ENCODE measurements at regions not wholly inside any gene's neighbourhood (a gene's known extent, or its start where the extent isn't known, plus 50 kb on each side); places are given as distances from the start of the nearest gene placed in this dataset.

- Histone ChIP-seq H2AFZ (ENCODE audit: low read depth) (no peak overlapping the region), H3K27ac (no peak overlapping the region), H3K79me2 (ENCODE audit: insufficient read depth, low read depth) (no peaks in the 10 kb centered on the region), H3K27me3 (ENCODE audit: insufficient read depth, low read depth) (no peaks in the 10 kb centered on the region), H3K36me3 (ENCODE audit: insufficient read depth) (no peaks in the 10 kb centered on the region), H3K4me2 (no peak overlapping the region), H3K4me1 (ENCODE audit: low read depth, poor library complexity, severe bottlenecking) (no peaks in the 10 kb centered on the region), H3K4me3 (IDR thresholded peaks at IDR 0.05; ENCODE audit: insufficient read depth, low read depth, low read length) (no peak overlapping the region), H4K20me1 (ENCODE audit: insufficient read depth) (no peaks in the 10 kb centered on the region), H3K9ac (no peak overlapping the region)
- no peak for TF ChIP-seq CTCF (conservative IDR thresholded peaks at IDR 0.05; ENCODE audit: low read depth, low read length)
Measured at GRCh38 chr13:73324842-73325722, 266.3 kb downstream of the KLF5 start.

DNA sequence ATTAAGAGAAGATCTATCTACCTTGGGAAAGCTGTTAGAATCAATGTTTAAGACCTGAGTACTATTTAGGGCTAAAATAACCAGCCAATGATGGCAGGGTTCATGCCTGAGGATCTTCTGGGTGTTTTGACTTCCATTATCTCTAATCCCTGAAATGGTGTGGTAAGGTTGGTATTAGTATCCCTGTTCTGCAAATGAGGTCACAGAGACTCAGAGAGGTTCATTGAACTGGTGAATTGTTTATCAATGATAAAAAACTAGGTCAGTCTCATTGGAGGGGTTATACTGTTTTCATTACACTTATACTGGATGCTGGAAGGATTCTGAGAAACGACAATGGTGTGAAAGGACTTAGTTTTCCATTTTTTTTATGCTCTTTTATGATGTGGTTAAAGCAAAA is 264.8 kb downstream of the KLF5 start:
- H4K20me1 ChIP-seq (ENCODE audit: insufficient read depth), result no peaks in the 10 kb centered on the region
- no peaks in the 10 kb centered on the region for H3K27me3 ChIP-seq (ENCODE audit: insufficient read depth, low read depth)
- no peaks in the 10 kb centered on the region for H3K4me1 ChIP-seq (ENCODE audit: low read depth, poor library complexity, severe bottlenecking)
- no peak overlapping the region for H3K27ac ChIP-seq
- H3K79me2 ChIP-seq (ENCODE audit: insufficient read depth, low read depth), result no peaks in the 10 kb centered on the region
- H3K9ac ChIP-seq, result no peak overlapping the region
- no peak overlapping the region for H3K4me3 ChIP-seq (IDR thresholded peaks at IDR 0.05; ENCODE audit: insufficient read depth, low read depth, low read length)
- H2AFZ ChIP-seq (ENCODE audit: low read depth), result no peak overlapping the region
- no peaks in the 10 kb centered on the region for H3K36me3 ChIP-seq (ENCODE audit: insufficient read depth)
- TF ChIP-seq CTCF (conservative IDR thresholded peaks at IDR 0.05; ENCODE audit: low read depth, low read length), result no peak
- no peak overlapping the region for H3K4me2 ChIP-seq

DNA sequence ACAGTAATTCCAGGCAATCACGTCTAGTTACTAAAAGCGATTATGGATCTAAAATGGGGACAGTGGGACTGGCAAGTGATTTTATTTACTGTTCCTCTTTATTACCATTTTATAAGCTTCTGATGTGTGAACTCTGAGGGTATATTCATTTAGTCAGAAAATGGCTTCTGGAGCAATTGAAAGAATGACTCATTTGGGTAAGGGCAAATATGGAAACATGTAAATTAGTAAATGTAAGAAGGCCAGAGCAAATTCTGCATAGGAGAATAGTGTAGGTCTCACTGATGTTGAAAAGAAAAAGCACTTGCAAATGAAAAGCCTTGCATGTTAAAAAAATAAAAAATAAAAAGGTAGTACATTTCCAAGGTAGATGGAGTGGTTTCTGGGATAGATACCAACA is 262.2 kb downstream of the KLF5 start:
- no peak overlapping the region for H2AFZ ChIP-seq (ENCODE audit: low read depth)

GRCh38 chr13:73317140-73317539 is 258.3 kb downstream of the KLF5 start:
- no peaks in the 10 kb centered on the region for H3K27me3 ChIP-seq (ENCODE audit: insufficient read depth, low read depth)
- no peaks in the 10 kb centered on the region for H3K36me3 ChIP-seq (ENCODE audit: insufficient read depth)
- H4K20me1 ChIP-seq (ENCODE audit: insufficient read depth), result no peaks in the 10 kb centered on the region
- no peaks in the 10 kb centered on the region for H3K4me1 ChIP-seq (ENCODE audit: low read depth, poor library complexity, severe bottlenecking)
- TF ChIP-seq CTCF (conservative IDR thresholded peaks at IDR 0.05; ENCODE audit: low read depth, low read length), result no peak
- no peak overlapping the region for H3K4me2 ChIP-seq
- no peaks in the 10 kb centered on the region for H3K79me2 ChIP-seq (ENCODE audit: insufficient read depth, low read depth)
- no peak overlapping the region for H3K27ac ChIP-seq
- H2AFZ ChIP-seq (ENCODE audit: low read depth), result no peak overlapping the region
- H3K4me3 ChIP-seq (IDR thresholded peaks at IDR 0.05; ENCODE audit: insufficient read depth, low read depth, low read length), result no peak overlapping the region
- H3K9ac ChIP-seq, result no peak overlapping the region

More for the DNA sequence above, 262.2 kb downstream of the KLF5 start:
- Histone ChIP-seq H3K4me2 (no peak overlapping the region), H3K27ac (no peak overlapping the region), H3K27me3 (ENCODE audit: insufficient read depth, low read depth) (no peaks in the 10 kb centered on the region), H3K9ac (no peak overlapping the region), H4K20me1 (ENCODE audit: insufficient read depth) (no peaks in the 10 kb centered on the region), H3K4me3 (IDR thresholded peaks at IDR 0.05; ENCODE audit: insufficient read depth, low read depth, low read length) (no peak overlapping the region), H3K79me2 (ENCODE audit: insufficient read depth, low read depth) (no peaks in the 10 kb centered on the region), H3K4me1 (ENCODE audit: low read depth, poor library complexity, severe bottlenecking) (no peaks in the 10 kb centered on the region), H3K36me3 (ENCODE audit: insufficient read depth) (no peaks in the 10 kb centered on the region)
- TF ChIP-seq CTCF (conservative IDR thresholded peaks at IDR 0.05; ENCODE audit: low read depth, low read length), result no peak
